OCI-LY1 (cell line): ENCODE measurements at regions not wholly inside any gene's neighbourhood (a gene's known extent, or its start where the extent isn't known, plus 50 kb on each side); places are given as distances from the start of the nearest gene placed in this dataset.

Experiments used
- CTCF ChIP-seq: fragments of 200-600 bp; sonication (generic), shearing (Covaris generic); IDR thresholded peaks from 2 replicates; pipeline ENCODE4 v1.5.1; 2017; ENCODE audit warnings: mild to moderate bottlenecking, antibody characterized with exemption, low read length, moderate library complexity, mixed read lengths
- EZH2 ChIP-seq: fragments of 200-600 bp; sonication (generic), shearing (Covaris generic); IDR thresholded peaks from 2 replicates; pipeline ENCODE4 v1.8.0; 2017; ENCODE audit warnings: borderline replicate concordance, mixed run types, mild to moderate bottlenecking, antibody characterized with exemption, low read length, moderate library complexity, mixed read lengths

GRCh38 chr7:47210281-47210854, 371.5 kb downstream of the TNS3 start:
- no peak for TF ChIP-seq CTCF
- no peak for TF ChIP-seq EZH2
